GM23248 (cell line): ENCODE measurements at regions not wholly inside any gene's neighbourhood (a gene's known extent, or its start where the extent isn't known, plus 50 kb on each side); places are given as distances from the start of the nearest gene placed in this dataset.

Experiments used
- DNase-seq: peaks from one replicate; pipeline ENCODE4 v3.0.0-alpha.2; 2015
- H2AFZ ChIP-seq: fragments of 200-600 bp; sonication (generic); 2 replicates; pipeline ENCODE4 v1.6.1; 2016; ENCODE audit warnings: antibody characterized with exemption
- H3F3A ChIP-seq: fragments of 200-600 bp; sonication (generic); 2 replicates; pipeline ENCODE4 v1.6.1; 2016; ENCODE audit warnings: mild to moderate bottlenecking, antibody characterized with exemption, mixed run types; ENCODE audit not compliant: insufficient read depth
- H3K27ac ChIP-seq: fragments of 200-600 bp; sonication (generic); 2 replicates; pipeline ENCODE4 v1.5.1; 2016; ENCODE audit warnings: mild to moderate bottlenecking
- H3K27me3 ChIP-seq: fragments of 200-600 bp; sonication (generic); replicated peaks from 2 replicates; pipeline ENCODE4 v1.6.1; 2016; ENCODE audit warnings: mild to moderate bottlenecking; ENCODE audit not compliant: insufficient read depth
- H3K36me3 ChIP-seq: fragments of 200-600 bp; sonication (generic); 2 replicates; pipeline ENCODE4 v1.6.1; 2016; ENCODE audit warnings: low read depth, mild to moderate bottlenecking
- H3K4me1 ChIP-seq: fragments of 200-600 bp; sonication (generic); 2 replicates; pipeline ENCODE4 v1.6.1; 2016; ENCODE audit warnings: mild to moderate bottlenecking; ENCODE audit not compliant: insufficient read depth
- H3K4me2 ChIP-seq: fragments of 200-600 bp; sonication (generic); one replicate; pipeline ENCODE4 v1.6.1; 2016; ENCODE audit warnings: mild to moderate bottlenecking; ENCODE audit not compliant: unreplicated experiment
- H3K4me3 ChIP-seq: fragments of 200-600 bp; sonication (generic); 2 replicates; pipeline ENCODE4 v1.5.1; 2016; ENCODE audit warnings: mild to moderate bottlenecking
- H3K79me2 ChIP-seq: fragments of 200-600 bp; sonication (generic); 2 replicates; pipeline ENCODE4 v1.6.1; 2016; ENCODE audit warnings: mild to moderate bottlenecking; ENCODE audit not compliant: insufficient read depth
- H3K9ac ChIP-seq: fragments of 200-600 bp; sonication (generic); 2 replicates; pipeline ENCODE4 v1.6.1; 2016; ENCODE audit warnings: mild to moderate bottlenecking
- H3K9me2 ChIP-seq: fragments of 200-600 bp; sonication (generic); 2 replicates; pipeline ENCODE4 v1.6.1; 2016; ENCODE audit warnings: mixed run types, mild to moderate bottlenecking, moderate library complexity; ENCODE audit not compliant: insufficient read depth
- H3K9me3 ChIP-seq: fragments of 200-600 bp; sonication (generic); one replicate; pipeline ENCODE4 v1.6.1; 2017; ENCODE audit warnings: low read depth
- H4K20me1 ChIP-seq: fragments of 200-600 bp; sonication (generic); 2 replicates; pipeline ENCODE4 v1.6.0; 2016; ENCODE audit not compliant: insufficient read depth
- EZH2 ChIP-seq: fragments of 200-600 bp; sonication (generic); IDR thresholded peaks from 2 replicates; pipeline ENCODE4 v1.6.1; 2018; ENCODE audit warnings: antibody characterized with exemption, mild to moderate bottlenecking; ENCODE audit not compliant: insufficient read depth, poor library complexity, severe bottlenecking
- EZH2phosphoT487 ChIP-seq: fragments of 200-600 bp; sonication (generic); IDR thresholded peaks from 2 replicates; pipeline ENCODE4 v1.6.1; 2018; ENCODE audit warnings: antibody characterized with exemption, moderate library complexity, mild to moderate bottlenecking, low read depth; ENCODE audit not compliant: insufficient read depth
- WGBS, 2 experiments: methylation state at CpG; one replicate each; pipeline ENCODE4 v1.1.6; 2015 to 2017; ENCODE audit warnings: low lambda C conversion rate in 2 of 2, low coverage in 1 of 2; ENCODE audit errors: missing lambda C conversion rate in 2 of 2; 5-methylcytosine and 5-hydroxymethylcytosine counted together
- in situ Hi-C: fragments of 300-500 bp; cut with MboI; formaldehyde crosslinking; loops from 2 replicates; pipeline ENCODE4 v1.15.0; 2020

- Histone ChIP-seq H3K9me3 (no peaks in the 10 kb centered on the region), H3K9ac (no peak overlapping the region), H3K36me3 (no peaks in the 10 kb centered on the region), H3K4me1 (no peaks in the 10 kb centered on the region), H3K27ac (no peak overlapping the region), H3K27me3 (0 out of 2 replicates have a peak, but pooled peaks cover 5% of the 10 kb centered on the region), H3K9me2 (no peaks in the 10 kb centered on the region), H4K20me1 (no peaks in the 10 kb centered on the region), H2AFZ (no peak overlapping the region), H3K4me2 (no peak overlapping the region), H3K4me3 (no peak overlapping the region), H3F3A (0 out of 2 replicates have a peak, but pooled peaks cover 4% of the 10 kb centered on the region), H3K79me2 (no peaks in the 10 kb centered on the region)
- WGBS, 2 experiments: 65 to 73% methylated on average over 4 of the region's 4 CpGs
- in situ Hi-C loops: no loop called here
- no peak for DNase-seq
- TF ChIP-seq EZH2phosphoT487 (no peak), EZH2 (no peak)
Measured at GRCh38 chr7:26443751-26444150, 152.1 kb downstream of the SNX10 start.

- in situ Hi-C loops: no loop called here
- H3K9me3 ChIP-seq: no peaks in the 10 kb centered on the region
- peaks cover 3% of the 10 kb centered on the region; the same call in 1 of the 2 replicates for H3K4me1 ChIP-seq
- H3K9ac ChIP-seq: no peak overlapping the region
- 0 out of 2 replicates have a peak, but pooled peaks cover 5% of the 10 kb centered on the region for H3K27me3 ChIP-seq
- 64% methylated on average over 2 of the region's 2 CpGs for WGBS, 2 experiments
- TF ChIP-seq EZH2 (no peak), EZH2phosphoT487 (no peak)
- peaks cover 12% of the 10 kb centered on the region; the same call in 1 of the 2 replicates for H3F3A ChIP-seq
- no peak overlapping the region for H3K4me3 ChIP-seq
- H3K4me2 ChIP-seq: no peak overlapping the region
- no peaks in the 10 kb centered on the region for H3K79me2 ChIP-seq
- H4K20me1 ChIP-seq: no peaks in the 10 kb centered on the region
- H2AFZ ChIP-seq: no peak overlapping the region
- no peaks in the 10 kb centered on the region for H3K9me2 ChIP-seq
- H3K27ac ChIP-seq: no peak overlapping the region
- H3K36me3 ChIP-seq: no peaks in the 10 kb centered on the region
- DNase-seq: no peak
Measured at GRCh38 chr7:26444555-26444954, 152.9 kb downstream of the SNX10 start.

- 23 to 32% methylated on average over 1 of the region's 1 CpG for WGBS, 2 experiments
- Histone ChIP-seq H3K9me3 (no peaks in the 10 kb centered on the region), H3K27ac (no peak overlapping the region), H3K4me1 (peaks cover 9% of the 10 kb centered on the region), H3K4me2 (no peak overlapping the region), H3K79me2 (no peaks in the 10 kb centered on the region), H2AFZ (no peak overlapping the region), H3K4me3 (no peak overlapping the region), H4K20me1 (no peaks in the 10 kb centered on the region), H3K36me3 (no peaks in the 10 kb centered on the region), H3F3A (peaks cover 23% of the 10 kb centered on the region; the same call in 1 of the 2 replicates), H3K9me2 (no peaks in the 10 kb centered on the region), H3K27me3 (0 out of 2 replicates have a peak, but pooled peaks cover 5% of the 10 kb centered on the region), H3K9ac (no peak overlapping the region)
- TF ChIP-seq EZH2 (no peak), EZH2phosphoT487 (no peak)
- DNase-seq: no peak
- in situ Hi-C loops: no loop called here
Measured at GRCh38 chr7:26447116-26447515, 155.5 kb downstream of the SNX10 start.

- WGBS, 2 experiments: 33 to 36% methylated on average over 12 of the region's 12 CpGs
- peak overlapping the region; percentile 56; the same call in 1 of the 2 replicates for H2AFZ ChIP-seq
- in situ Hi-C loops: no loop called here
- peak overlapping the region; percentile 24; the same call in 1 of the 2 replicates for H3K27ac ChIP-seq
- H3K4me1 ChIP-seq: peaks cover 9% of the 10 kb centered on the region
- peaks cover 23% of the 10 kb centered on the region; the same call in 1 of the 2 replicates for H3F3A ChIP-seq
- H4K20me1 ChIP-seq: no peaks in the 10 kb centered on the region
- no peaks in the 10 kb centered on the region for H3K79me2 ChIP-seq
- TF ChIP-seq EZH2: no peak
- TF ChIP-seq EZH2phosphoT487: no peak
- DNase-seq: peak; percentile 71
- no peaks in the 10 kb centered on the region for H3K36me3 ChIP-seq
- H3K9ac ChIP-seq: no peak overlapping the region
- H3K27me3 ChIP-seq: 0 out of 2 replicates have a peak, but pooled peaks cover 5% of the 10 kb centered on the region
- H3K9me3 ChIP-seq: no peaks in the 10 kb centered on the region
- peak overlapping the region; percentile 60 for H3K4me2 ChIP-seq
- peak overlapping the region; percentile 8 for H3K4me3 ChIP-seq
- H3K9me2 ChIP-seq: no peaks in the 10 kb centered on the region
Measured at GRCh38 chr7:26449175-26450165, 157.8 kb downstream of the SNX10 start.
